Stimulated activated naive CD8-positive, alpha-beta T cell treated with anti-CD3 and anti-CD28 coated beads, Interleukin-15, Interleukin-2, amounts not matched to agents 100 U/mL and 50 U/mL, for 24 hours (primary cell): ENCODE measurements at regions not wholly inside any gene's neighbourhood (a gene's known extent, or its start where the extent isn't known, plus 50 kb on each side); places are given as distances from the start of the nearest gene placed in this dataset.

Experiments used
- ATAC-seq: fragments of 150-1000 bp; cut with Tn5 transposase; one replicate; pipeline ENCODE4 v1.10.0; 2021
- DNase-seq: peaks from one replicate; pipeline ENCODE4 v3.0.0; 2021

GRCh38 chr6:147131532-147132128 lies 72.6 kb upstream of the STXBP5 start:
- no peak for ATAC-seq

GRCh38 chr6:147132889-147133288 lies 71.3 kb upstream of the STXBP5 start:
- ATAC-seq (no peak), DNase-seq (no peak)

More at GRCh38 chr6:147131532-147132128, 72.6 kb upstream of the STXBP5 start:
- DNase-seq: no peak

- ATAC-seq (no peak), DNase-seq (no peak)
Observed at GRCh38 chr6:147133669-147134068, 70.5 kb upstream of the STXBP5 start.

GRCh38 chr6:147135211-147135681 lies 69.0 kb upstream of the STXBP5 start:
- DNase-seq (no peak), ATAC-seq (no peak)

GRCh38 chr6:147136057-147136456 lies 68.2 kb upstream of the STXBP5 start:
- no peak for DNase-seq

GRCh38 chr6:147137986-147138385 lies 66.2 kb upstream of the STXBP5 start:
- DNase-seq (no peak), ATAC-seq (no peak)

More at GRCh38 chr6:147136057-147136456, 68.2 kb upstream of the STXBP5 start:
- ATAC-seq: no peak

GRCh38 chr6:147138835-147139234 lies 65.4 kb upstream of the STXBP5 start:
- DNase-seq (no peak), ATAC-seq (no peak)

- DNase-seq: no peak
- no peak for ATAC-seq
Observed at GRCh38 chr6:147141711-147142308, 62.4 kb upstream of the STXBP5 start.

- ATAC-seq: no peak
- DNase-seq: no peak
Observed at GRCh38 chr6:147142684-147143245, 61.5 kb upstream of the STXBP5 start.

- DNase-seq: no peak
- ATAC-seq: no peak
Observed at GRCh38 chr6:147149092-147149491, 55.1 kb upstream of the STXBP5 start.

- DNase-seq: no peak
- no peak for ATAC-seq
Observed at GRCh38 chr6:147149826-147150225, 54.4 kb upstream of the STXBP5 start.

GRCh38 chr6:147150293-147150692 lies 53.9 kb upstream of the STXBP5 start:
- ATAC-seq: no peak
- DNase-seq: no peak
